GM12875 (cell line): ENCODE measurements at regions not wholly inside any gene's neighbourhood (a gene's known extent, or its start where the extent isn't known, plus 50 kb on each side); places are given as distances from the start of the nearest gene placed in this dataset.

Experiments used
- H3K4me3 ChIP-seq: one replicate; pipeline ENCODE4 v1.5.1; 2011; ENCODE audit warnings: low read depth, low read length, control low read depth
- CTCF ChIP-seq: IDR thresholded peaks from 2 replicates; pipeline ENCODE4 v1.5.1; 2011; ENCODE audit warnings: low read depth, mild to moderate bottlenecking, control low read depth, inconsistent platforms, low read length, moderate library complexity, borderline replicate concordance; ENCODE audit not compliant: insufficient read depth

- H3K4me3 ChIP-seq: no peak overlapping the region
- peak; percentile 63; the same call in 1 of the 2 replicates for TF ChIP-seq CTCF
Observed at GRCh38 chr2:41782306-41783158, 265.3 kb upstream of the PKDCC start.

GRCh38 chr2:41784496-41784895 is 263.3 kb upstream of the PKDCC start:
- TF ChIP-seq CTCF: no peak
- H3K4me3 ChIP-seq: no peak overlapping the region

GRCh38 chr2:41785251-41786022 is 262.4 kb upstream of the PKDCC start:
- no peak overlapping the region for H3K4me3 ChIP-seq
- TF ChIP-seq CTCF: no peak

- TF ChIP-seq CTCF: no peak
Observed at GRCh38 chr2:41791523-41791922, 256.3 kb upstream of the PKDCC start.

GRCh38 chr2:41803361-41803760 is 244.5 kb upstream of the PKDCC start:
- TF ChIP-seq CTCF: no peak
- H3K4me3 ChIP-seq: no peak overlapping the region

More at GRCh38 chr2:41791523-41791922, 256.3 kb upstream of the PKDCC start:
- H3K4me3 ChIP-seq: no peak overlapping the region

- H3K4me3 ChIP-seq: no peak overlapping the region
Observed at GRCh38 chr2:41806286-41806685, 241.5 kb upstream of the PKDCC start.

More at GRCh38 chr2:41806286-41806685, 241.5 kb upstream of the PKDCC start:
- TF ChIP-seq CTCF: no peak
